HuH-7.5 (cell line): ENCODE measurements at regions not wholly inside any gene's neighbourhood (a gene's known extent, or its start where the extent isn't known, plus 50 kb on each side); places are given as distances from the start of the nearest gene placed in this dataset.
"Not testable (repeated sequence)": the region's sequence is repeated elsewhere in the genome, so short reads cannot be mapped to it uniquely, and the experiment has no call there.

ENCODE experiments used
- DNase-seq: peaks from one replicate; pipeline ENCODE4 v3.0.0; 2011; ENCODE audit warnings: low spot score

DNA sequence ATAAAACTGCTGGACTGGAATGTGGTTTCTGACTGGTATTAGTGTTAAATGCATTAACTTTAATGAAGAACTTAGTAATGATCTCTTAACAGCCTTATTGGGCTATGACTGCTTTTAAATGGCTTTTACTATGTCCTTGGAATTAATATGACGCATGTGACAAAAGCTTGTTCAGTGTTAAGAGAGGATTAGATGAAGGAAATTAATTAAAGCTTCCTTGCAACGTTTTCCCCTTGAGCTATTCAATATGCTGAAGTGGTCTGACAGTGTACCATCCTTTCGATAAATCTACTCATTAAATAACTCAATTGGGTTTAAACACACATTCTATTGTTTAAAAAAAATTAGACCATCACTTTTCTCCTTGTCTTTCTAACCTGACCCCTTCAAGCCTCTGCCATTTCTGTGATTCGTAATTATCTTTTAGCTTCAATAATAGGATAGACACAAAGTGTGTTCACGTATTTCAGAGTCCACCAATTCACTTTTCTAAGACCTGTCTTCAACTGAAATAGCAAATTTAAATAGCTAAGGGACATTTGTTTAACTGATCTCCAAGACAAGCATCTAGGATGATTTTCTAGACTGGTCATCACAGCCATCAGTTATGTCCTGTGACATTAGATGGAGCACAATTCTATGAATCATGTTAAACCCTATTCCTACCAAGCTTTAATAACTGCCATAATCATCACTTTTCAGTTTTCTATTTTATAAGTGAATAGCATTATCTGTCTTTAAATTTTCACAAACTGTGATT is 1258.0 kb upstream of the CDH9 start:
- DNase-seq: no peak

DNA sequence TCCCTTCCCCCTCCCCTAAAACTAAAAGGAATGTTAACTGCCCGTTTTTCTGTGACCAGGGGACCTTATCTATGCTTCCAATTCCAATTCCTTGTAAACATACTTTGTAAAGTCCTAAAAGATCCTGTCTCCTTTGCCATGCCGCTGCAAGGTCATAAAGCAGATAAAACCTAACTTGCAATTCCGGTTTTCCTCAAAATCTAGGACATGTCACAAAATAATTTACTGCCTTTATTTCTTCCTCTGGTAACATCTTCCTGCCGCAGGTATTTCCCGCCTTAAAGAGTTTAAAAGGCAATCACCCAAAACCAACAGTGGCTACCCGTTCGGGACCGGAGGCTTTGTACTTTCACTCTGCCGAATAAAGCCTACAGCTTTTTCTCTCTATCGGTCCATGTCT is 1248.6 kb upstream of the CDH9 start:
- not testable (repeated sequence) for DNase-seq

DNA sequence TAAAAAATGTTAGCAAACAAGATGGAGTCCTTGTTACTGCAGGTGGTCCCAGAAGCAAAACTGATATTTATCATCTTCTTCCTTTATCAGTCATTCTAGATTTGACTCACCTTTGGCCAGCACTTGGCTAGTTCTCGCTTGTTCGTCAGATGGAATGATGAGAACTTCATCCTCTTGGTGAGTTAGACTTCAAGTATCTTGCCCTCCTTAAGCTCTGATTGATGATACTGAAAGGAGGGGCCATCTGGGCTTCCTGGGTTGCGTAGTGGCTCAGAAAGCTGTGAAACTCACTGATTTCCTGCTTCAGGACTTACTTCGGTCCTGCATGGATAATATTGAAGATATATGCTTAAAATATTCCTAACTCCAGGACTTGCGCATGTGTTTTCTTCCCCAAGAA is 1248.2 kb upstream of the CDH9 start:
- no peak for DNase-seq

DNA sequence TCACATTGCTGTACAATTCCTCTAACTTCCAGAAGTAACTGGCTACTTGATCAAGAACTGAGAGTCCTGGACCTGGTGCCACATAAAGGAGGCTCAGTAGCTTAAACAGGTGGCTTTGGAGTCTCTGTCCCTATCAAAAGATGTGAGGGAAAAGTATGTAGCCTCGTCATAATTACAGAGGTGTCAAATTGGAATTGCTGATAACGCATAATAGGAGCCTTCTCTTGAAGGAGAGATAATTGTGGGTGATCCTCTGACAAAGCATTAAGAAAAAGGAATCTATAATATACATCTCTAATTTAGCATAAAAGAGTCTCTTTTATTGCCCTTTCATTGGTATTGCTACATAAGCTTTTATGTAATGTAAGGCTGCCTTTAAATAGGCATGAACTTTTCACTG is 1246.4 kb upstream of the CDH9 start:
- no peak for DNase-seq

DNA sequence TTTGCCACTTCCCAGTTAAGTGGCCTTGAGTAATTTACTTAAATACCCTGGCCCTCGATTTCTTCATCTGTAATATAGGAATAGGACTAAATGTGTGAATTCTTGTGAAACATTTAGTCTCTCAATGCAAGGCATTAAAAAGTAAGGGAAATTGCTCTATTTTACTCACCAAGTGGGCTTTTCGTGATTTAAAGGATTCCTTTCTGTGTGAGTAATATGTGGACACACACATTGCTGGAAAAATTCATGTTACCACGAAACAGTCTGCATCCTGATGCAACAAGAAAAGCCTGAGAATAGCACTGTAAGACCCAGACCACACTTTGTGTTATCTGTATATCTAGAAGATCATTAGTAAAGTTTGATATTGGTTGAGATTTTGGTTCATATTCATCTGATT is 1243.0 kb upstream of the CDH9 start:
- no peak for DNase-seq

DNA sequence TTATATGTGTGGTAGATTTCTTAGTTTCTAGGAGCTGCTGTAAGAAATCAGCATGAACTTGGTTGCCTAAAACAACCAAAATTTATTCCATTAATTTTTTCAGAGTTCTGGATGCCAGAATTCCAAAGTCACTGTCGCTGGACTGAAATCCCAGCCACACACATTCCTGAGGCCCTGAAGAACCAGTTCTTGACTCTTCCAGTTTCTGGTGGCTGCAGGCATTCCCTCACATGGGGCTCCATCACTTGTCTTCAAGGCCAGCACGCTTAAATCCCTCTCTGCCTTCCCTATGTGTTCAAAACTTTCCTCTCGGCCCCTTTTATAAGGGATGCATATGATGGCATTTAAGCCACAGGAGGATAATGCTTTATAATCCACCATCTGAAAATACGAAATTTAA is 1237.5 kb upstream of the CDH9 start:
- no peak for DNase-seq

DNA sequence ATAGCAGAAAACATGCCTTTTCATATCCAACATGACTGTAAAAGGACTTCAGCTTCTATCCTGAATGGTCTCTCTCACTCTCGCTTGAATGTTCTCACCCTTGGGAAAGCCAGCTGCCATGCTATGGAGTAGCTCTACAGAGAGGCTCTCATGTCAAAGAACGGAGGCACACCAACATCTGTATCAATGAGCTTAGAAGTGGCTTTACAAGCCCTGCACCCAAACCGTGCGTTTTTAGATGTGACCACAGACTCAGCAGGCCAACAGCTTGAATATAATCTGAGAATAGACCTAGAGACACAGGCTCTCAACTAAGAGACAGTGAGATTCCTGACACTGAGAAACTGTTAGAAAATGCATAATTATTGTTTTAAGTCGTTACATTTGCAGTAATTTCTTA is 1231.6 kb upstream of the CDH9 start:
- DNase-seq: no peak

DNA sequence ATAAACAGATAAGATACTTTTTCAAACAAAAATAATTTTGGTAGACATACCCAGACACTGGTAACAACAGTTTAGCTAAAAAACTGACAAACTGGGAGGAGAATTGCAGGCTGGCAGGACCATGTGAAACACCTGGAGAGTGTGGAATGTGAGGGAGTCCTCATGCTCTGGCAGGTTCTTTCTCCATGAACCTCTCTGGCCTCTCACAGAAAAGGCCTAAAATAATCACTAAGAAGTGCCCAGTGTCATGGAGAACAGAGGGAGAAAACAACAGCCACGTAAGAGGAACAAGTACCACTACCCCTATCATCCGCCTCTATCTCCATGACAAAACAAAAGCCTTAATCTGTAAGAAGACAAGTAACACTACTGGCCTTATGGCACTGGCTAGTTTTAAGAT is 1227.5 kb upstream of the CDH9 start:
- no peak for DNase-seq

DNA sequence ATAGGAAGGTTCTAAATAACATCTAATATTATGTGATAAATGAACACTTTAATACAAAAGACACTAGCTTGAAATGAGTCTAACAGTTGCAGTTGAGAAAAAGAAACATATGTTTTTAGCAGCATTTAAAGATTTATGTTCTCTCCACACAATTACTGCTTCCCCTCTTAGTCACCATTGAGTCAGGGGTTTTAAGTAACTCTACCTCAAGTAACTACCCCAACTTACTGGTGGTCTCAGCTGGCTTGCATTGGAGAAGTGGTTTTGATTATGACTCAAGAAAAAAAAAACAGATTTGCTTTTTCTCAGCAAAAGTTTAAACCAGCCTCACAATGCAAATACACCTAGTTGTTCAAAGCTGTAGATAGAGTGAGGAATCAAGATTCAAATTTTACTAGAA is 1216.5 kb upstream of the CDH9 start:
- DNase-seq: no peak

DNA sequence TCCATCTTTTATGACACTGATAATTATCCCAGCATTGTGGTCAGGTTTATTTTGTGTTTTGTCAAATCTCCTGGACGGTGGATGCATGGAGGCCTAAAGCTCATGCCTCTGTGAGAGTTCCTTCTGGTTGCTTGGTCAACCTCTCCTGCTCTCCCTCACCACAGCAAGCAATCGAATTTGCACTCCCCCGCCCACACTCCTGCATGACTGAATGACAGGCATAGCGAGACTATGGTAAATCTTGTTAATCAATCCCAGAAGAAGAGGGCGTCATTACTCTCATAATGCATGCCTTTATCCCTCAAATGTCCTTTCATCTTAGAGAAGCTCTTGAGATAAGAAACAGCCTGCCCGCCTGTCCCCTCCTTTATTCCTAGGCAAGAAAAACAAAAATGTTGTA is 1215.0 kb upstream of the CDH9 start:
- no peak for DNase-seq

DNA sequence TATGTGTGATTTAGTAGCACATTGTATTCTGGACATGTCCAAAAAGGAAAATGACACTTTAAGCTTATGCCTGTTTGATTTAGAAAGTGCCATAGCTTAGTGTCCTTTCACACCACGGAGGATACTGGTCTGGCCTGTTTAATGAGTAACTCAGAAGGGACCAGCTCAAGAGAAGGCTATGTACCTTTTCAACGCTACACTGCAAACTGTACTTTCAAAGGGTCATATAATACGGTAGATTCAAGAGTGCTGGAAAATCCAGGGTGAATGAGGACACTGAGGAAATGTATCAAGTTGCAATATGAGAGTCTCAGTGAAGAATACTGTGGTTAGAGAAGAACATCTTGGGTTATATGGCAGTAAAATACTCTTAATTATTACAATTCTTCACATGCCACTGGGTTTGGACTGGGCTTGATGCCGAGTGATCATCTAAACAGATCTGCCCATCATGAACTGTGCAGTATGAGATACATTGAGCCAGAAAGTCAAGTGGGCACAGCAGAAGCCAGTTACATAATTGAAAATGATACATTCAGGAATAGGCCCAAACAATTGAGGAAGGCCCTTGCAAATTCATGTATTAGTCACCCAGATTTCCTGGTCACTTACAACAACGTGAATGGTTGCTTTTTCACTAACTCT is 1211.5 kb upstream of the CDH9 start:
- DNase-seq: no peak

DNA sequence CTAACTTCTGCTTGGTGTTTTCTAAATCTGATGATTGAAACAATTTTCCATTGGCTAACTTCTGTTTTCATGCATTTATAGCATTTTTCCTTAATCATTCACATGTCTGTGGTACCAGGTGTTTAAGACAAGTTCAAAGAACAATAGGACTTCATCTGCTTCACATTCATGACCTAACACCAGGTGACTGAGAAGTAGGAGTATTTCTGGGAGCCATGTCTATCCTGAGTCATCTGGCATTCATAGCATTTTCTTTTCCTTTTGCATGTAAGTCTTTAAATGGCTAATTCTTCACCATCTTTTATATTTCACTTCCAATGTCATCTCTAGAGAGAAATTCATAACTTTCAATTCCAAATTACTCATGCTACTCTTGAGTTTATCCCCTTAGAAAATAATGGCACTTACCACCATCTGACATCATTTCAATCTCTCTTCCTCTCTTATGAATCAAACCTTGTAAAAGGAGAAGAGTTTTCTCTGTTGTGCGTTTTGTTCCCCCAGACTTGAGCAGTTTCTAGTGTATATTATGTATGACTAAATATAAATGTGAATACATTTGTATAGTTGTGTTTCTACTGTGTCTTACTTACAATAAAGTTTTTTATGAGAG is 1196.1 kb upstream of the CDH9 start:
- DNase-seq: no peak

DNA sequence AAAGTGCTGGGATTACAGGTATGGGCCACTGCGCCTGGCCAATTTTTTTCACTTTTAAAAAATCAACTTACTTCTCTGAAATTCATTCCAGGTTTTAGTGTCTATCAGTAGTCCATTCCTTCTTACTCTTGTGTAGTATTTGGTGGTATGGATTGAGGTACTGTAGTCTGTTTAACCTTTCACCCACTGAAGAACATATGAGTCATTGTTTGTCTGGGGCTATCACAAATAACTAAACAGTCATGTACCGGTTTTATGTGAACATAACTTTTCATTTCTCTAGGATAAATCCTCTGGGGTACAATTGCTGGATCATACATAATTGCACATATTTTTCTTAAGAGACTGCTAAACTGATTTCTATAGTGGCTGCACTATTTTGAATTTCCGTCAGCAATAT is 1188.0 kb upstream of the CDH9 start:
- no peak for DNase-seq

DNA sequence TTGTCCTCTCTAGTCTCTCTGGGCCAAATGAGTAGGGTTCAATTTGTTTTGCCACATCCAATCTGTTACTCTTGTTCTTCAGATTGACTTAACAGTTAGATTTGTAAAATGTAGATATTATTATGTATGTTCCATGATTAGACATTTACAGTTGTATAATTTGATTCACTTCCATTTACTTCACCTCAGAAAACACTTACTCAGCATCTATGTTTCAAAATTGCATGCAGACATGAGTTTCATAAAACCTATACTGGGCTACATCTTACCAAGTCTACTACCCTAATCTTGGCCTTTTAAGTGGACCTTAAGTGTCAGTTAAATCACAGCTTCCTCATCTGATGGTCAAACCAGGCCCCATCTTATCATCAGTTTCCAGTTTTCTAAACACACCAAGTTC is 1181.2 kb upstream of the CDH9 start:
- DNase-seq: no peak

DNA sequence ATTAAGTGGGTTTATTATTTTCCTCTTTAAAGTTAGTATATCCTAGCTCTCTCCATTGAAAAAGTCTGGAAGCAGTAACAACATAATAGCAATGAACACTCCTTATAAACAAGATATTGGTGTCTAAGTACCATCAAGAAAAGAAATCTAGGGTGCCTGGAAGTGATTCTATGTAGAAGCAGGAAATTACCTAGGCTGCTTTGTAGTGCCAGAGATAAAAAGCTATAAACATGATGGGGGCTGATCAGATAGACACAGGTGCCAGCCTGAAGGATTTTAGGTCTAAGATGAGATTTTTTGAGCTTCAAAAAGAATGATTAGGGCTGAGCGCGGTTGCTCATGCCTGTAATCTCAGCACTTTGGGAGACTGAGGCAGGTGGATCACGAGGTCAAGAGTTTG is 1179.3 kb upstream of the CDH9 start:
- no peak for DNase-seq

DNA sequence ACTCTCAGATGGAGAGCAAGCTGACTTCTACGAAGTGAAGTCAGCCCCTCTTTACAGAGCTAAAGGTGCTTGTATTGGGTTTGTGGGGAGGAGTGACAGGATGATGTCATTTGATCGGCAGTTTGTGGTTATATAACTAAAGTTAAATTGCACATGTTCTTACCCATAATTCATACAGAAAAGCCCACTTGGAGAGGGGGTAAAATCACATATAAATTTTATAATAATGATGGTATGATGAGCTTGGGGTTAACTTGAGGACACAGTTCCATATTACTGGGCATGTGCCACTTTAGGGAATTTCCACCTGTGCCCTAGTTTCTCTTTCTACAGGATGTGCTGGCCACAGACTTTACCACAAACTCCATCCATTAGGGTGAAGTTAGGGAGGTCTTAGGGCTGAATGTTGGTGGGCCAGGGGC is 1178.6 kb upstream of the CDH9 start:
- no peak for DNase-seq

DNA sequence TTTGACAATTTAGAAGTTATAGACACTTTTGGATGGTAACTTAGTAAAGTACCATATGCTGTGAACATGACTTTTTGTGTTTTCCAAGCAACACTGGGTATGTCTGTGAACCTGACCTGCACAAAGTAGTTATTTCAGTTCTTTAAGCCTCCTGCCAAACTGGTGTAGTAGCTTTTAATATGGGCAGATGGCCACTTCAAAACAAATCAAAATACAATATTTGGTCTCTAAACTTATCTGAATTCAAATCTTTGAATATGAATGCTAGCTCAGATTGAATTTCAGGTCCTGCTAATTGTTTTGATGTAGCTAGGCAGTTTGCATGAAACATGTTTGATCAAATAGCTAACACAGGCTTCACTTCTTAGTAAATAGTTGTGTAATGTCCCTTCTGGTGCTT is 1176.7 kb upstream of the CDH9 start:
- no peak for DNase-seq

DNA sequence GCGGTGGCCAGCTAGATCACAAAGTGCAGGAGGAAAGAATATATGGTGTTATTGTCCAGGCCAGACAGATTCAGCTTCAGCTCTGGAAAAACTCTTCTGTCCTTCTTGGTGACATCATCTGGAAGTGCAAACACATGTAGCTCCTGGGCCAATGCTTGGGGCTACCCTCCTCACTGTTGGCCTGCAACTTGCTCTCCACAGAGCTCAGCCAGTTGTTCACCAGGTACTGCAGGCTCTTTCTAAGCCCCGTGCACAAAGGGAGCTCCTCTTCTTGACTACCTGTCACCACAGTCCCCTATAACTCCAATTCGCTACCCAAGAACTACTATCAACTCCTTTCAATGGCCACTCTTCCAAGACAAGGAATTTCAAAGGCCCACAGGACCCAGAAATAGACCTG is 1175.9 kb upstream of the CDH9 start:
- no peak for DNase-seq

DNA sequence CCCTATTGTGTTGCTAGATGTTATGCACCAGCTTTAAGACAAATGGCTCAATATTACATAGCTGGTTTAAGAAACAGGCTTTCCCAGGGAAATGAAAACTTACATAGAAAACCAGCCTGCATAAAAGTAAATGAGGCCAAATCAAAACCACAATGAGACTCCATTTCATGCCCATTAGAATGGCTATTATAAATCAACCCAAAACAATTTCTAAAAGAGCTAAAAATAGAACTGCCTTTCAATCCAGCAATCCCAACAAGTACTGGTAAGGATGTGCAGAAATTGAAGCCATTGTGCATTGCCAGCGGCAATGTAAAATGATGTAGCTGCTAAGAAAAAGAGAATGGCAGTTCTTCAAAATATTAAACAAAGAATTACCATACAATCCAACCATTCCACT is 1170.0 kb upstream of the CDH9 start:
- no peak for DNase-seq

DNA sequence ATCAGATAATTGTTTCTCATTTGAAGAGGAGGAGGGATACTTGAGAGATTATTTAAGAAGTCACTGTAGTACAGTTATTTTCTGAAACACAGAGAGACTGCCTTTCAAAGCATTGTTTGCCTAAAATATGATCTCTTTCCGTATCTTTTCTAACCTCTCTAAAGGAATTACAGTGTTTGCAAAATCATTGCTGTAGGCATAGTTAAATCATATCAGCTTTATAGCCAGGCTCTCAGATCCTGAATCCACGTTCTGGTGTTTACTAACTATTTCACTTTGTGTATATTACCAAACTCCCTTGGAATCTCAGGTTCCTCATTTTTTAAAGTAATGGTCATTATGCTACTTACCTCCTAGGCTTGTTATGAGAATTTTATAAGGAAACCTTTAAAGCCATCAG is 1151.6 kb upstream of the CDH9 start:
- DNase-seq: no peak

DNA sequence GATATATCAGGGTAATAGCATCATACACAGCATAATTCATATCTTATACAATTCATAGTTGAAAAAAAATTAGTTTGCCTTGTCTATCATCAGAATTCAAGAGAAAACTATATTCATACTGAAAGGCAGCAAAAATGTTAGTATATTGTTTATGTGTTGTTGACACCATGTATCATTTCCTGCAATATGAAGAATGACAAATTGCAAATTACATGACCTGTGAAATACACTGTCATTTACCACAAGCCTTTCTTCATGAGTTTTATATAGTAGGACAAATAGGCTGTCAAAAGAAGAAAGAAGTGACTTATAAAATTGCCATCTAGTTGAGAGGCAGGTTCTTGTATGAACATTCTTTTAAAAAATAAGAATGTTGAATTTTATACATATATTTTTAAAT is 1136.3 kb upstream of the CDH9 start:
- DNase-seq: no peak

DNA sequence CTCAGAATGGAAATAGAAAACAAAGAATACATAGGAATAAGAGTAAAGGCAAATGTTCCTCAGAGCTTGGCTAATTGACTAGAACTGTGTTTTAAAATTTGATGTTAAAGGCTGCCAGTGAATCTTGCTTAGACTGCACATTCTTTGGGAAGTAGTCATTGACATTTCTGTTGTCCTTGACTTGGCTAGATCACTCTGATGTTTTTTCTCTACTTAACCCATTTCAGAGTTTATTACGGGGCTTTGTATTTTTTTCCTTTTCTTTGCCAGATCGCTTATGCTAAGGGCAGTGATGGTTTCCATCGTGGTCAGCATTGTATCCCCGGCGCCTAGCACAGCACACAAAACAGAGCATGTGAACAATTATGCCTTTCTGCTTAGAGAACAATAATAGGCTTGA is 1126.7 kb upstream of the CDH9 start:
- no peak for DNase-seq

DNA sequence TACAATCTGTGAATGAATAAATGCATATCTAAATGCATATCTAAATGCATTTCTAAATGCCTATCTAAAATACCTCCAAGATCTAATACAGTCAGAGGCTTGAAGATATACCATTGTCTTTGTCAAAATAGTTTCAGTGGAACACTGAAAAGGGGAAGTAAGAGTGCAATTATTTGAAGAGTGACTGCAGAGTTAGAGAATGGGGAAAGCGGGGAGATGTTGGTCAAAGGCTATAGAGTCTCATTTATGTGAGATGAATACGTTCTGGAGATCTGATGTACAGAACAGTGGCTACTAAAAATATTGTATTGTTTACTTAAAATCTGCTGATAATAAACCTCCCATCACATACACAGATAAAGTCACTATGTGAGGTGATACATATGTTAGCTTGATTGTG is 1126.2 kb upstream of the CDH9 start:
- no peak for DNase-seq

DNA sequence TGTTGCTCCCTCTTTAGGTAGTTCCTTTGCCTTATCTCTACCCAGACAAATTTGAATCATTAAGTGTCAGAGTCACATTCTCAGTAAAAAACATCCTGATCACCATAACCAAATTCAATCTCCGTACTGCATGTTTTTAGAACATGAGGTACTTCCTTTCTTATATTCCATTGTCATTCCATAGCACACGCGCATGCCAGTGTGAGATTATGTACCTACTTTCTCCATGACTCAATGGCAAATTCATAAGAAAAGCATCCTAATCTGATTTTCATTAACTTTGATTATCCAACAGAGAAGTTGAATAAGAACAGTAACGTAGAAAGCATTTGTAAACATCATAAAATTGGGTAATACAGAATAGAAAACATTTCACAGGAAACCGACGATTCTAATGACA is 1118.6 kb upstream of the CDH9 start:
- no peak for DNase-seq
